SK-N-MC (cell line): ENCODE measurements at regions not wholly inside any gene's neighbourhood (a gene's known extent, or its start where the extent isn't known, plus 50 kb on each side); places are given as distances from the start of the nearest gene placed in this dataset.

Source experiments
- EZH2 ChIP-seq: fragments of 200-600 bp; sonication (generic); IDR thresholded peaks from one replicate; pipeline ENCODE4 v1.6.1; 2017; ENCODE audit warnings: antibody characterized with exemption
- FOXP2 ChIP-seq: optimal IDR thresholded peaks from 2 replicates; pipeline ENCODE3; 2011; ENCODE audit warnings: mild to moderate bottlenecking, moderate library complexity; ENCODE audit not compliant: insufficient read depth; ENCODE audit errors: extremely low read length, control extremely low read depth
- POLR2AphosphoS5 ChIP-seq: IDR thresholded peaks from 2 replicates; pipeline ENCODE4 v1.6.1; 2012; ENCODE audit warnings: mild to moderate bottlenecking, low read depth, low read length, borderline replicate concordance

DNA sequence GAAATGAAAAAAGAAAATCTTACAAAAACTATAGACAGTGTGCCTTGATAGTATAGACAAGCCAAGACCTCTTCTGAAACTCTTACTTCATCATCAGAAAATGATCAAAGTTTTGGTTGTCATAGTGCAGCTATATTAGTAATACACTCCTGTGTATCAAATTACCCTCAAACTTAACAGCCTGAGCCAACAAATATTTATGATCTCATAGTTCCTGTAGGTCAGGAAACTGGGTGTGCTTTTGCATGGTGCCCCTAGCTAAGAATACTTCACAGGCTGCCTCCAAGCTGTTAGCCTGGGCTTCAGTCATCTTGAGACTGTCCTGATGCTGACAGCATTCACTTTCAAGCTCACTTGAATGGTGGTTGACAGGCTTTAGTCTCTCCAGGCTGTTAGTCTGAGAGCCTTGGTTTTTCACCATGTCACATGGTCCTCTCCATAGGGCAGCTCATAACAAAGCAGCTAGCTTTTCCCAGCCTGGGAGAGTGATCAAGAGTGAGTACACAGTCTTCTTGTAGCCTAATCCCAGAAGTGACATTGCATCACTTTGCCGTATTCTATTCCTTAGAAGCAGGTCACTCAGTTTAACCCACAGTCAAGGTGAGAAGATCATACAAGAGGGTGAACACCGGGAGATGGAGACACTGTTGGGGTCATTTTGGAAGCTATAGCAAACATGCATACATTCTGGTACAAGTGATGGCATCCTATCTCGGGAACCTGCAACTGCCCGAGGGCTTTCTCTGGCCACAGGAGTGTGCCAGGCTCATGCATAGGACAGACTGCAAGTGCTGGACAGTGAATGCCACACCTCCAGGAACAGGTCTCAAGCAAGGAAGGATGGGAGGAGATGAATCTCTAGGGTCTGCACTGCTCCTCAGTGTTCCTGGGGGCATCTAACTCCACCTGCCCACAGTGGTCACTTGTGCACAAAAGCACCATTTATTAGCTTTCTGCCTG, 173.4 kb upstream of the CADPS start:
- no peak for TF ChIP-seq EZH2
- no peak for TF ChIP-seq POLR2AphosphoS5
- TF ChIP-seq FOXP2: no peak
